H9 (cell line): ENCODE measurements at regions not wholly inside any gene's neighbourhood (a gene's known extent, or its start where the extent isn't known, plus 50 kb on each side); places are given as distances from the start of the nearest gene placed in this dataset.

Experiments
- DNase-seq: peaks from one replicate; pipeline ENCODE4 v3.0.0-alpha.2; 2017
- H2AFZ ChIP-seq: one replicate; pipeline ENCODE4 v1.6.1; 2013; ENCODE audit warnings: mild to moderate bottlenecking, low read length, control low read depth, moderate library complexity
- H2AK5ac ChIP-seq: 2 replicates; pipeline ENCODE4 v1.6.1; 2013; ENCODE audit warnings: low read length, control low read depth, mixed read lengths; ENCODE audit not compliant: insufficient read length
- H2BK120ac ChIP-seq: one replicate; pipeline ENCODE4 v1.6.1; 2013; ENCODE audit warnings: low read depth, mild to moderate bottlenecking, low read length, control low read depth, inconsistent platforms; ENCODE audit not compliant: poor library complexity, severe bottlenecking
- H2BK12ac ChIP-seq: 2 replicates; pipeline ENCODE4 v1.6.1; 2013; ENCODE audit warnings: low read length, control low read depth, mixed read lengths, low read depth; ENCODE audit not compliant: insufficient read length
- H2BK15ac ChIP-seq: 2 replicates; pipeline ENCODE4 v1.6.1; 2013; ENCODE audit warnings: low read depth, low read length, control low read depth
- H2BK20ac ChIP-seq: one replicate; pipeline ENCODE4 v1.6.1; 2013; ENCODE audit warnings: low read depth, mild to moderate bottlenecking, low read length, control low read depth, inconsistent platforms; ENCODE audit not compliant: poor library complexity, severe bottlenecking
- H2BK5ac ChIP-seq: 2 replicates; pipeline ENCODE4 v1.6.1; 2013; ENCODE audit warnings: low read length, control low read depth, mixed read lengths; ENCODE audit not compliant: insufficient read length
- H3K14ac ChIP-seq: 2 replicates; pipeline ENCODE4 v1.6.1; 2013; ENCODE audit warnings: low read length, control low read depth; ENCODE audit not compliant: insufficient read depth
- H3K18ac ChIP-seq: 2 replicates; pipeline ENCODE4 v1.6.1; 2013; ENCODE audit warnings: low read depth, mild to moderate bottlenecking, mixed read lengths, low read length, control low read depth; ENCODE audit not compliant: insufficient read length
- H3K23ac ChIP-seq: 2 replicates; pipeline ENCODE4 v1.6.1; 2013; ENCODE audit warnings: low read length, control low read depth, mixed read lengths, low read depth; ENCODE audit not compliant: insufficient read length
- H3K23me2 ChIP-seq: 2 replicates; pipeline ENCODE4 v1.6.1; 2013; ENCODE audit warnings: low read depth, mild to moderate bottlenecking, mixed read lengths, low read length, control low read depth; ENCODE audit not compliant: insufficient read length, poor library complexity, severe bottlenecking
- H3K27ac ChIP-seq: 2 replicates; pipeline ENCODE4 v1.5.1; 2013; ENCODE audit warnings: low read length, control low read depth, mixed read lengths, low read depth; ENCODE audit not compliant: insufficient read length
- H3K27me3 ChIP-seq: 2 replicates; pipeline ENCODE4 v1.6.1; 2013; ENCODE audit warnings: low read length, control low read depth, inconsistent platforms; ENCODE audit not compliant: insufficient read depth
- H3K4ac ChIP-seq: 2 replicates; pipeline ENCODE4 v1.6.1; 2013; ENCODE audit warnings: low read depth, mild to moderate bottlenecking, control low read depth, inconsistent platforms, low read length, moderate library complexity
- H3K4me1 ChIP-seq: 2 replicates; pipeline ENCODE4 v1.6.1; 2013; ENCODE audit warnings: low read length, control low read depth, inconsistent platforms; ENCODE audit not compliant: insufficient read depth
- H3K4me2 ChIP-seq: 2 replicates; pipeline ENCODE4 v1.6.1; 2013; ENCODE audit warnings: low read length, control low read depth, mixed read lengths; ENCODE audit not compliant: insufficient read length, insufficient read depth
- H3K56ac ChIP-seq: 2 replicates; pipeline ENCODE4 v1.6.1; 2013; ENCODE audit warnings: low read depth, mild to moderate bottlenecking, mixed read lengths, low read length, control low read depth; ENCODE audit not compliant: insufficient read length
- H3K79me1 ChIP-seq: 2 replicates; pipeline ENCODE4 v1.6.1; 2013; ENCODE audit warnings: low read depth, mild to moderate bottlenecking, moderate library complexity, low read length, control low read depth, inconsistent platforms; ENCODE audit not compliant: insufficient read depth, poor library complexity, severe bottlenecking
- H3K79me2 ChIP-seq: 2 replicates; pipeline ENCODE4 v1.6.1; 2013; ENCODE audit warnings: low read length, control low read depth, inconsistent platforms; ENCODE audit not compliant: insufficient read depth
- H3K9ac ChIP-seq: 2 replicates; pipeline ENCODE4 v1.6.1; 2013; ENCODE audit warnings: low read length, control low read depth, mixed read lengths; ENCODE audit not compliant: insufficient read length; ENCODE audit errors: extremely low read depth
- H3K9me3 ChIP-seq: one replicate; pipeline ENCODE4 v1.6.1; 2013; ENCODE audit warnings: low read depth, low read length, inconsistent platforms; ENCODE audit not compliant: control insufficient read depth
- H3T11ph ChIP-seq: one replicate; pipeline ENCODE4 v1.6.1; 2013; ENCODE audit warnings: mild to moderate bottlenecking, low read length, control low read depth, inconsistent platforms
- H4K20me1 ChIP-seq: one replicate; pipeline ENCODE4 v1.6.1; 2013; ENCODE audit not compliant: control insufficient read depth, insufficient read length, insufficient read depth
- H4K5ac ChIP-seq: 2 replicates; pipeline ENCODE4 v1.6.1; 2013; ENCODE audit warnings: low read depth, mild to moderate bottlenecking, mixed read lengths, low read length, control low read depth; ENCODE audit not compliant: insufficient read length
- H4K8ac ChIP-seq: replicated peaks from 2 replicates; pipeline ENCODE4 v1.6.1; 2013; ENCODE audit warnings: low read length, control low read depth, mixed read lengths, low read depth; ENCODE audit not compliant: insufficient read length
- H4K91ac ChIP-seq: 2 replicates; pipeline ENCODE4 v1.6.1; 2013; ENCODE audit warnings: low read depth, mild to moderate bottlenecking, moderate library complexity, mixed read lengths, low read length, control low read depth; ENCODE audit not compliant: insufficient read length
- H3K27ac Mint-ChIP-seq, 3 experiments: 2 replicates in 2 of 3; 3 replicates in 1 of 3; pipeline ENCODE4 v1.8.0; 2020 to 2021; ENCODE audit warnings: mixed read lengths in 3 of 3, mild to moderate bottlenecking in 1 of 3, moderate library complexity in 1 of 3
- H3K27me3 Mint-ChIP-seq: 2 replicates; pipeline ENCODE4 v1.8.0; 2021; ENCODE audit warnings: low read depth, mild to moderate bottlenecking, moderate library complexity, mixed read lengths
- H3K36me3 Mint-ChIP-seq, 3 experiments: 2 replicates in 2 of 3; 3 replicates in 1 of 3; pipeline ENCODE4 v1.8.0; 2020 to 2021; ENCODE audit warnings: low read depth in 3 of 3, mixed read lengths in 3 of 3; ENCODE audit not compliant: insufficient read depth in 1 of 3
- H3K4me1 Mint-ChIP-seq, 2 experiments: 2 replicates each; pipeline ENCODE4 v1.8.0; 2020; ENCODE audit warnings: mixed read lengths in 2 of 2
- H3K4me3 Mint-ChIP-seq, 2 experiments: 2 replicates in 1 of 2; 3 replicates in 1 of 2; pipeline ENCODE4 v1.8.0; 2020 to 2021; ENCODE audit warnings: mild to moderate bottlenecking in 2 of 2, mixed read lengths in 2 of 2, moderate library complexity in 1 of 2
- H3K9me3 Mint-ChIP-seq, 2 experiments: 2 replicates in 1 of 2; 3 replicates in 1 of 2; pipeline ENCODE4 v1.8.0; 2020; ENCODE audit warnings: mild to moderate bottlenecking in 2 of 2, mixed read lengths in 2 of 2, moderate library complexity in 1 of 2
- WGBS: extraction: QIAGEN DNeasy Blood & Tissue Kit; methylation state at CpG from one replicate; pipeline ENCODE4 v1.1.7; 2013; ENCODE audit warnings: missing lambda C conversion rate, low lambda C conversion rate, mixed read lengths; ENCODE audit not compliant: insufficient read length; ENCODE audit errors: extremely low coverage; 5-methylcytosine and 5-hydroxymethylcytosine counted together
- TF ChIP-seq, protein P1 (sequence below): fragments of 200-600 bp; sonication (generic); conservative IDR thresholded peaks from 3 replicates; pipeline ENCODE4 v1.8.0; 2021; ENCODE audit warnings: antibody characterized with exemption, mild to moderate bottlenecking

DNA sequence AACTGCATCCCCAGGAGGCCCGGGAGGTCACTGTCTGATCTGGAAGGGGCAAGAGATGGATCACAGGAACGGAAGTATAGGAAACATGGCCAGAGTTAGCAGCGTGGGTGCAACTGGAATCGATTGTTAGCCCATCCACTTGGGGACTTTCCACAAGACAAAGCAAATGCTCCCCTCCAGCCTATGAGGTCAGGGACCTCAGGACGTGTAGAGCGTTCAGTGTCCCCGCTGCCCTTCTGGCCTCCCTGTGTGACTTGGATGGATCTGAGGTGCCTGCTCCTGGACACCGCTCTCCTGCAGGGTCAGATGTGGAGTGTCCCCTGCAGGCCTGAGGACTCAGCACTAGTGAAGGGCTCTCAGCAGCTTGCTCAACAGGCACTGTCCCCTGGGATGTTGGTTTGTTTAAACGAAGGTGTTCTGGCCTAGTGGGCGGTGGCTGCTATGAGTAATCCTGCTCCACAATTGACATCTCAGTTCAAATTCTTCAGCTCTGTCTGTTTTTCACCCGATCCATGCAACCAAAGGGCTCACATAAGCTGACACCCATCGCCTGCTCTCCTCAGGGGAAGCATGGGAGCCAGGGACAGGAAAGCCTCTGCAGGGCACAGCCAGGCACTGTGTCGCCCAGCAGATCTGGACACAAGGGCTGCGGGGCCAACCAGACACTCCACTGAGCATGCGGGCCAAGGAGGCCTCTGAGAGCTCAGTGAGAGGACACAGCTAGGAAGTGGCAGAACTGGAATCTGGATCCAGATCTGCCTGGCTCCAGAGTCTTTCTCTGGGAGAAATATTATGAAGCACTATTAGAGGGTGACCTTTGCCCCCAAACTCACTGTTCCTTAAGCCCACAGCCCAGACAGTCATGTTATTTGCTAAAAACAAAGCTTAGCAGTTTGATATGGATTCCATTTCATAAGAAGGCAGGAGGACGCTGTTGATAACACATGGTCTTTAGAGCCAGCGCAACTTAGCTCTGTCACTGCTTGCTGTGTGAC, 78.5 kb downstream of the RHOB start:
- no peak overlapping the region for H2AK5ac ChIP-seq
- no peak overlapping the region for H4K5ac ChIP-seq
- no peak overlapping the region for H3K14ac ChIP-seq
- Mint-ChIP-seq H3K4me1 (peaks cover 10 to 16% of the 10 kb centered on the region in 2 experiments), H3K4me3 (no peak overlapping the region), H3K27me3 (peaks cover 10% of the 10 kb centered on the region), H3K36me3 (no peaks in the 10 kb centered on the region), H3K27ac (peak overlapping the region in 2 of 3 experiments; percentile 29 to 66; a peak in 2 of 7 replicates), H3K9me3 (no peaks in the 10 kb centered on the region)
- no peak overlapping the region for H3K56ac ChIP-seq
- H4K8ac ChIP-seq, result no peak overlapping the region
- no peak overlapping the region for H2BK20ac ChIP-seq
- no peaks in the 10 kb centered on the region for H3K9me3 ChIP-seq
- no CpG with 5 or more reads among the region's 17 CpGs for WGBS
- no peak overlapping the region for H2BK5ac ChIP-seq
- H4K91ac ChIP-seq, result no peak overlapping the region
- no peaks in the 10 kb centered on the region for H3K27me3 ChIP-seq
- no peak overlapping the region for H3K4ac ChIP-seq
- no peak overlapping the region for H3K18ac ChIP-seq
- no peak overlapping the region for H2BK12ac ChIP-seq
- H3K27ac ChIP-seq, result no peak overlapping the region
- peak; percentile 25 for DNase-seq
- no peak overlapping the region for H2BK15ac ChIP-seq
- no peak overlapping the region for H2BK120ac ChIP-seq
- no peaks in the 10 kb centered on the region for H3K79me1 ChIP-seq
- TF ChIP-seq, protein P1, sequence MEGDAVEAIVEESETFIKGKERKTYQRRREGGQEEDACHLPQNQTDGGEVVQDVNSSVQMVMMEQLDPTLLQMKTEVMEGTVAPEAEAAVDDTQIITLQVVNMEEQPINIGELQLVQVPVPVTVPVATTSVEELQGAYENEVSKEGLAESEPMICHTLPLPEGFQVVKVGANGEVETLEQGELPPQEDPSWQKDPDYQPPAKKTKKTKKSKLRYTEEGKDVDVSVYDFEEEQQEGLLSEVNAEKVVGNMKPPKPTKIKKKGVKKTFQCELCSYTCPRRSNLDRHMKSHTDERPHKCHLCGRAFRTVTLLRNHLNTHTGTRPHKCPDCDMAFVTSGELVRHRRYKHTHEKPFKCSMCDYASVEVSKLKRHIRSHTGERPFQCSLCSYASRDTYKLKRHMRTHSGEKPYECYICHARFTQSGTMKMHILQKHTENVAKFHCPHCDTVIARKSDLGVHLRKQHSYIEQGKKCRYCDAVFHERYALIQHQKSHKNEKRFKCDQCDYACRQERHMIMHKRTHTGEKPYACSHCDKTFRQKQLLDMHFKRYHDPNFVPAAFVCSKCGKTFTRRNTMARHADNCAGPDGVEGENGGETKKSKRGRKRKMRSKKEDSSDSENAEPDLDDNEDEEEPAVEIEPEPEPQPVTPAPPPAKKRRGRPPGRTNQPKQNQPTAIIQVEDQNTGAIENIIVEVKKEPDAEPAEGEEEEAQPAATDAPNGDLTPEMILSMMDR, result no peak
- H4K20me1 ChIP-seq, result peaks cover 3% of the 10 kb centered on the region
- no peaks in the 10 kb centered on the region for H3K23me2 ChIP-seq
- H3T11ph ChIP-seq, result no peak overlapping the region
- H3K4me2 ChIP-seq, result no peak overlapping the region
- H3K79me2 ChIP-seq, result no peaks in the 10 kb centered on the region
- no peaks in the 10 kb centered on the region for H3K4me1 ChIP-seq
- H2AFZ ChIP-seq, result no peak overlapping the region
- H3K23ac ChIP-seq, result no peak overlapping the region
- H3K9ac ChIP-seq, result no peak overlapping the region
